H1 (cell line): ENCODE measurements at regions not wholly inside any gene's neighbourhood (a gene's known extent, or its start where the extent isn't known, plus 50 kb on each side); places are given as distances from the start of the nearest gene placed in this dataset.

ENCODE experiments used
- CTCF ChIA-PET: fragments of 300-600 bp; sonication (Branson Sonifier 250); formaldehyde crosslinking; loops from one replicate; lab custom pipeline; 2021; ENCODE audit not compliant: partially characterized antibody; lab: Charles Lee
- POLR2A ChIA-PET: fragments of 300-600 bp; sonication (Branson Sonifier 250); formaldehyde crosslinking; loops from one replicate; lab custom pipeline; 2021; ENCODE audit warnings: inconsistent platforms; ENCODE audit not compliant: partially characterized antibody; lab: Charles Lee
- DNase-seq, 2 experiments: peaks; one replicate each; pipeline versions ENCODE4 v3.0.0 to v3.0.0-alpha.2; 2010 to 2022; ENCODE audit warnings: low spot score in 2 of 2, low read depth in 1 of 2, mixed read lengths in 1 of 2
- FAIRE-seq: peaks from 2 replicates; lab custom pipeline; 2011; peaks lifted over from hg19 to GRCh38; lab: Jason Lieb, UNC
- H2AFZ ChIP-seq: 2 replicates; pipeline ENCODE4 v1.8.1; 2012; ENCODE audit warnings: low read length, inconsistent platforms
- H2AK5ac ChIP-seq: 2 replicates; pipeline ENCODE4 v1.6.1; 2013; ENCODE audit warnings: low read depth, low read length
- H2BK120ac ChIP-seq: replicated peaks from 2 replicates; pipeline ENCODE3; 2013; ENCODE audit warnings: low read depth, low read length, inconsistent platforms
- H2BK12ac ChIP-seq: 2 replicates; pipeline ENCODE4 v1.6.1; 2013; ENCODE audit warnings: low read depth, low read length
- H2BK15ac ChIP-seq: 2 replicates; pipeline ENCODE4 v1.6.1; 2013; ENCODE audit warnings: low read length
- H2BK20ac ChIP-seq: 2 replicates; pipeline ENCODE4 v1.6.1; 2013; ENCODE audit warnings: low read length
- H2BK5ac ChIP-seq: 2 replicates; pipeline ENCODE4 v1.6.1; 2013; ENCODE audit warnings: low read depth, low read length
- H3K14ac ChIP-seq: 2 replicates; pipeline ENCODE4 v1.6.1; 2013; ENCODE audit warnings: inconsistent platforms; ENCODE audit not compliant: insufficient read length
- H3K18ac ChIP-seq: 2 replicates; pipeline ENCODE4 v1.6.1; 2013; ENCODE audit warnings: low read length; ENCODE audit errors: extremely low read depth
- H3K23ac ChIP-seq: 2 replicates; pipeline ENCODE4 v1.6.1; 2013; ENCODE audit warnings: inconsistent platforms; ENCODE audit not compliant: insufficient read length
- H3K23me2 ChIP-seq: 2 replicates; pipeline ENCODE4 v1.6.1; 2013; ENCODE audit warnings: low read depth, low read length
- H3K27ac ChIP-seq: 2 replicates; pipeline ENCODE4 v1.6.1; 2011; ENCODE audit warnings: low read depth, low read length, inconsistent platforms
- H3K27me3 ChIP-seq, 4 experiments: replicated peaks in 1 of 4; 1 replicate in 1 of 4; 2 replicates in 3 of 4; pipeline versions ENCODE4 v1.6.1 to v1.8.1; 2011 to 2013; ENCODE audit warnings: low read length in 3 of 4, mild to moderate bottlenecking in 3 of 4, inconsistent platforms in 2 of 4, mixed read lengths in 2 of 4, moderate library complexity in 1 of 4; ENCODE audit not compliant: control insufficient read depth in 3 of 4, insufficient read depth in 3 of 4; ENCODE audit errors: extremely low read depth in 1 of 4
- H3K36me3 ChIP-seq, 4 experiments: 2 replicates each; pipeline versions ENCODE4 v1.6.1 to v1.8.1; 2011 to 2013; ENCODE audit warnings: mild to moderate bottlenecking in 4 of 4, low read length in 3 of 4, moderate library complexity in 2 of 4, control low read depth in 1 of 4, inconsistent platforms in 1 of 4; ENCODE audit not compliant: insufficient read depth in 4 of 4, control insufficient read depth in 2 of 4
- H3K4ac ChIP-seq: replicated peaks from 2 replicates; pipeline ENCODE3; 2013; ENCODE audit warnings: low read length, low read depth, mixed read lengths, inconsistent platforms; ENCODE audit not compliant: insufficient read length
- H3K4me1 ChIP-seq, 4 experiments: replicated peaks in 1 of 4; 1 replicate in 1 of 4; 2 replicates in 3 of 4; pipeline versions ENCODE4 v1.6.1 to v1.8.1; 2011 to 2013; ENCODE audit warnings: low read length in 3 of 4, inconsistent platforms in 2 of 4, mixed read lengths in 1 of 4; ENCODE audit not compliant: insufficient read depth in 4 of 4, control insufficient read depth in 3 of 4
- H3K4me2 ChIP-seq, 2 experiments: 2 replicates each; pipeline versions ENCODE4 v1.6.1 to v1.8.1; 2011 to 2013; ENCODE audit warnings: low read depth in 2 of 2, low read length in 2 of 2, control low read depth in 1 of 2, inconsistent platforms in 1 of 2, mild to moderate bottlenecking in 1 of 2; ENCODE audit not compliant: insufficient read depth in 1 of 2
- H3K4me3 ChIP-seq, 4 experiments: fragments of 200-600, 300-600 bp in 1 of 4; sonication (generic), shearing (Covaris generic), sonication (Bioruptor Twin) in 1 of 4; 2 replicates each; pipeline versions ENCODE4 v1.5.1 to v1.8.1; 2011 to 2016; ENCODE audit warnings: low read length in 4 of 4, low read depth in 3 of 4, control low read depth in 2 of 4, inconsistent platforms in 2 of 4, mild to moderate bottlenecking in 2 of 4, mixed read lengths in 1 of 4, moderate library complexity in 1 of 4; ENCODE audit not compliant: insufficient read depth in 2 of 4; ENCODE audit errors: extremely low read depth in 1 of 4
- H3K56ac ChIP-seq: replicated peaks from 2 replicates; pipeline ENCODE3; 2013; ENCODE audit warnings: low read depth, mild to moderate bottlenecking, mixed read lengths, low read length, inconsistent platforms; ENCODE audit not compliant: insufficient read length
- H3K79me1 ChIP-seq: 2 replicates; pipeline ENCODE4 v1.6.1; 2013; ENCODE audit warnings: low read depth, low read length, control low read depth
- H3K79me2 ChIP-seq, 2 experiments: 2 replicates each; pipeline versions ENCODE4 v1.6.1 to v1.8.1; 2012 to 2013; ENCODE audit warnings: low read length in 2 of 2, mild to moderate bottlenecking in 2 of 2, inconsistent platforms in 1 of 2; ENCODE audit not compliant: insufficient read depth in 2 of 2, control insufficient read depth in 1 of 2
- H3K9ac ChIP-seq, 4 experiments: replicated peaks in 1 of 4; 1 replicate in 1 of 4; 2 replicates in 3 of 4; pipeline versions ENCODE4 v1.6.1 to v1.8.1; 2011 to 2013; ENCODE audit warnings: low read depth in 3 of 4, low read length in 3 of 4, control low read depth in 2 of 4, mild to moderate bottlenecking in 2 of 4, moderate library complexity in 2 of 4, inconsistent platforms in 1 of 4; ENCODE audit errors: extremely low read depth in 1 of 4
- H3K9me3 ChIP-seq, 2 experiments: 2 replicates each; pipeline versions ENCODE4 v1.6.1 to v1.8.1; 2012 to 2013; ENCODE audit warnings: mild to moderate bottlenecking in 2 of 2, moderate library complexity in 2 of 2, control low read depth in 1 of 2, inconsistent platforms in 1 of 2, low read depth in 1 of 2, low read length in 1 of 2, mixed read lengths in 1 of 2; ENCODE audit not compliant: insufficient read depth in 2 of 2
- H4K20me1 ChIP-seq, 2 experiments: replicated peaks in 1 of 2; 2 replicates each; pipeline versions ENCODE3 to v1.8.1; 2011 to 2013; ENCODE audit warnings: inconsistent platforms in 2 of 2, low read length in 2 of 2, mild to moderate bottlenecking in 1 of 2; ENCODE audit not compliant: insufficient read depth in 2 of 2, control insufficient read depth in 1 of 2
- H4K5ac ChIP-seq: 2 replicates; pipeline ENCODE4 v1.6.1; 2013; ENCODE audit warnings: low read length, low read depth, mixed read lengths, inconsistent platforms; ENCODE audit not compliant: insufficient read length
- H4K8ac ChIP-seq: 2 replicates; pipeline ENCODE4 v1.8.0; 2013; ENCODE audit warnings: mild to moderate bottlenecking, moderate library complexity, low read length, inconsistent platforms; ENCODE audit not compliant: insufficient read depth; ENCODE audit errors: extremely low read depth
- H4K91ac ChIP-seq: replicated peaks from 2 replicates; pipeline ENCODE3; 2013; ENCODE audit warnings: low read length, mixed read lengths, inconsistent platforms; ENCODE audit not compliant: insufficient read length
- ATF2 ChIP-seq: IDR thresholded peaks from 2 replicates; pipeline ENCODE4 v1.6.1; 2012; ENCODE audit warnings: low read length, inconsistent platforms
- CHD2 ChIP-seq: IDR thresholded peaks from 2 replicates; pipeline ENCODE4 v1.6.1; 2012; ENCODE audit warnings: low read length, improper control_type of control experiment
- CTBP2 ChIP-seq: IDR thresholded peaks from 2 replicates; pipeline ENCODE4 v1.7.0; 2011; ENCODE audit warnings: borderline replicate concordance, mild to moderate bottlenecking, moderate library complexity, mixed read lengths, low read length; ENCODE audit not compliant: insufficient read depth, insufficient read length
- EP300 ChIP-seq, 2 experiments: IDR thresholded peaks; 1 replicate in 1 of 2; 2 replicates in 1 of 2; pipeline ENCODE4 v1.6.1; 2011 to 2012; ENCODE audit warnings: low read depth in 2 of 2, low read length in 2 of 2, mild to moderate bottlenecking in 2 of 2, borderline replicate concordance in 1 of 2, inconsistent platforms in 1 of 2, moderate library complexity in 1 of 2
- KDM5A ChIP-seq: fragments of 200-600 bp; IDR thresholded peaks from 2 replicates; pipeline ENCODE4 v1.7.1; 2012; ENCODE audit warnings: mild to moderate bottlenecking, low read length, inconsistent platforms, mixed read lengths
- SIN3A ChIP-seq, 2 experiments: IDR thresholded peaks in 1 of 2; conservative IDR thresholded peaks in 1 of 2; 2 replicates each; pipeline ENCODE4 v1.6.1; 2011 to 2012; ENCODE audit warnings: low read length in 2 of 2, improper control_type of control experiment in 1 of 2, low read depth in 1 of 2, mild to moderate bottlenecking in 1 of 2
- SIX5 ChIP-seq: IDR thresholded peaks from 2 replicates; pipeline ENCODE4 v1.6.1; 2011; ENCODE audit warnings: mild to moderate bottlenecking, low read depth, low read length
- SP4 ChIP-seq: IDR thresholded peaks from 2 replicates; pipeline ENCODE4 v1.6.1; 2012; ENCODE audit warnings: low read length, inconsistent platforms
- ZNF274 ChIP-seq: IDR thresholded peaks from 2 replicates; pipeline ENCODE4 v1.7.0; 2012; ENCODE audit warnings: low read length, borderline replicate concordance; ENCODE audit errors: extremely low read depth
- WGBS, 2 experiments: shearing (Covaris generic) in 1 of 2; methylation state at CpG; one replicate each; pipeline versions ENCODE4 v1.1.6 to v1.1.7; 2013 to 2015; ENCODE audit warnings: low lambda C conversion rate in 2 of 2, mixed read lengths in 2 of 2, inconsistent platforms in 1 of 2, low coverage in 1 of 2, missing lambda C conversion rate in 1 of 2; ENCODE audit not compliant: insufficient replicate concordance in 2 of 2, insufficient coverage in 1 of 2, insufficient read length in 1 of 2; ENCODE audit errors: extremely low coverage in 1 of 2, missing lambda C conversion rate in 1 of 2; 5-methylcytosine and 5-hydroxymethylcytosine counted together
- TF ChIP-seq, protein P1 (sequence below): IDR thresholded peaks from 2 replicates; pipeline ENCODE4 v1.6.1; 2011; ENCODE audit warnings: low read length, improper control_type of control experiment

- Histone ChIP-seq H3K4ac (no peak overlapping the region), H3K56ac (no peak overlapping the region), H3K9ac (no peak overlapping the region), H3K27me3 (no peaks in the 10 kb centered on the region), H3K18ac (no peak overlapping the region), H2AK5ac (no peak overlapping the region), H3K4me3 (no peak overlapping the region), H3K4me2 (no peak overlapping the region), H3K4me1 (peaks cover 4 to 22% (median 14%) of the 10 kb centered on the region in 4 experiments; a peak in 6 of 7 replicates), H3K36me3 (no peaks in the 10 kb centered on the region), H3K23ac (no peak overlapping the region), H3K14ac (no peak overlapping the region), H3K79me1 (no peaks in the 10 kb centered on the region), H4K20me1 (no peaks in the 10 kb centered on the region), H2BK5ac (no peak overlapping the region), H4K8ac (no peak overlapping the region), H2AFZ (peak overlapping the region; percentile 45; the same call in 1 of the 2 replicates), H3K79me2 (no peaks in the 10 kb centered on the region), H2BK12ac (no peak overlapping the region), H4K5ac (no peak overlapping the region), H3K23me2 (no peaks in the 10 kb centered on the region), H3K9me3 (no peaks in the 10 kb centered on the region), H3K27ac (no peak overlapping the region), H2BK20ac (no peak overlapping the region), H2BK120ac (no peak overlapping the region), H4K91ac (no peak overlapping the region), H2BK15ac (no peak overlapping the region)
- DNase-seq (no peak), FAIRE-seq (no peak)
- WGBS, 2 experiments: 77% methylated on average over 5 of the region's 5 CpGs; no CpG with 5 or more reads in 1 of the 2 experiments
- POLR2A ChIA-PET: no interaction called here
- CTCF ChIA-PET: interaction anchor here (0.6 kb wide), 1 partner anchor 316 kb away, joined by 3 read pairs; no protein-coding TSS in a partner anchor
- TF ChIP-seq SP4 (no peak), CHD2 (no peak), SIN3A (conservative IDR thresholded peaks at IDR 0.05 in 1 of 2, IDR thresholded peaks at IDR 0.05 in 1 of 2; ENCODE audit: low read depth in 1 of 2, low read length in 2 of 2) (no peak), ATF2 (no peak), ZNF274 (no peak), KDM5A (no peak), CTBP2 (no peak), SIX5 (no peak), EP300 (IDR thresholded peaks at IDR 0.05; ENCODE audit: borderline replicate concordance in 1 of 2, low read depth in 2 of 2, low read length in 2 of 2) (no peak)
- TF ChIP-seq, protein P1, sequence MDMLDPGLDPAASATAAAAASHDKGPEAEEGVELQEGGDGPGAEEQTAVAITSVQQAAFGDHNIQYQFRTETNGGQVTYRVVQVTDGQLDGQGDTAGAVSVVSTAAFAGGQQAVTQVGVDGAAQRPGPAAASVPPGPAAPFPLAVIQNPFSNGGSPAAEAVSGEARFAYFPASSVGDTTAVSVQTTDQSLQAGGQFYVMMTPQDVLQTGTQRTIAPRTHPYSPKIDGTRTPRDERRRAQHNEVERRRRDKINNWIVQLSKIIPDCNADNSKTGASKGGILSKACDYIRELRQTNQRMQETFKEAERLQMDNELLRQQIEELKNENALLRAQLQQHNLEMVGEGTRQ: no peak
Measured at GRCh38 chr5:68533571-68534084, 318.1 kb downstream of the PIK3R1 start.
